ENCODE measurements at regions not wholly inside any gene's neighbourhood (a gene's known extent, or its start where the extent isn't known, plus 50 kb on each side); places are given as distances from the start of the nearest gene placed in this dataset.

DNA sequence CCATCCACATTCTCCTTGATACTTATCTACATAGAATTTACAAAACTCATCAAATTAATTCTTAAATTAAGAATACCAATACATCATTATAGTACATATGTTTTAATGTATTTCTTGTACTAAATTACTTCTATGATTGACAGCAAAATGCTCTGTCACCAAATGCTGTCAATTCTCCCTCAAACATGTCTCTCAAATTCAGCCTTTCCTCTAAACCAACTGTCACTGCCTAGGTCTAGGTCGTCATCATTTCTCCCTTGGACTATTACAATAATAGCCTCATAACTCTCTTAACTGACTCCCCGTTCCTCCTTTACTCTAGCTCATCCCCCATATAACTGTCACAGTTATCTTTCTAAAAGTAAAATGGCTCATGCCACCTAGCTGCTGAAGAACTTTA is 279.7 kb upstream of the FSTL5 start:
- TF ChIP-seq POLR2AphosphoS5 (IDR thresholded peaks at IDR 0.05; ENCODE audit: insufficient read depth in 1 of 2, low read depth in 1 of 2) (no peak), POLR2A (IDR thresholded peaks at IDR 0.05) (no peak)
- TF ChIP-seq, protein P1, sequence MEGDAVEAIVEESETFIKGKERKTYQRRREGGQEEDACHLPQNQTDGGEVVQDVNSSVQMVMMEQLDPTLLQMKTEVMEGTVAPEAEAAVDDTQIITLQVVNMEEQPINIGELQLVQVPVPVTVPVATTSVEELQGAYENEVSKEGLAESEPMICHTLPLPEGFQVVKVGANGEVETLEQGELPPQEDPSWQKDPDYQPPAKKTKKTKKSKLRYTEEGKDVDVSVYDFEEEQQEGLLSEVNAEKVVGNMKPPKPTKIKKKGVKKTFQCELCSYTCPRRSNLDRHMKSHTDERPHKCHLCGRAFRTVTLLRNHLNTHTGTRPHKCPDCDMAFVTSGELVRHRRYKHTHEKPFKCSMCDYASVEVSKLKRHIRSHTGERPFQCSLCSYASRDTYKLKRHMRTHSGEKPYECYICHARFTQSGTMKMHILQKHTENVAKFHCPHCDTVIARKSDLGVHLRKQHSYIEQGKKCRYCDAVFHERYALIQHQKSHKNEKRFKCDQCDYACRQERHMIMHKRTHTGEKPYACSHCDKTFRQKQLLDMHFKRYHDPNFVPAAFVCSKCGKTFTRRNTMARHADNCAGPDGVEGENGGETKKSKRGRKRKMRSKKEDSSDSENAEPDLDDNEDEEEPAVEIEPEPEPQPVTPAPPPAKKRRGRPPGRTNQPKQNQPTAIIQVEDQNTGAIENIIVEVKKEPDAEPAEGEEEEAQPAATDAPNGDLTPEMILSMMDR (IDR thresholded peaks at IDR 0.05): no peak

All from vagina (tissue), 2 donors.